ENCODE measurements at regions not wholly inside any gene's neighbourhood (a gene's known extent, or its start where the extent isn't known, plus 50 kb on each side); places are given as distances from the start of the nearest gene placed in this dataset.

DNA sequence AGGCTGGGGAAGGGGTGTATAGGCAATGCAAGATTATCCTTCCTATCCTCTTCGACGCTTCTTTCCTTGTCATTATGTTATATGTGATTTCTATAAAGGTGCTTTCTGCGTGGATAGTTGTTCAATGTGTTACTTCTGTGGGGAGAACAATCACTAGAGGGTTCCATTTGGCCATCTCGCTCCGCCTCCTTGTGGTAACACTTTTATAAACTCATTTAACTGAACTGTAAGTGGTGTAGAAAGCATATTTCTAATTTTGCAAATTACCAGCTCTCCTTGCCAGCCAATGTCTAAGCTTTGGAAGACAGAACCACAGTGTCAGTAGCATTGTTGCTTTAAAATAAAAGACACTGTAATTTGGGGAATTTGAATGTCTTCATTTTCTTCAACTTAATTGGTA is 1093.7 kb upstream of the MIR17HG start:
- no peak for TF ChIP-seq POLR2AphosphoS5 (IDR thresholded peaks at IDR 0.05; ENCODE audit: low read depth)
- no peak for TF ChIP-seq GABPA (IDR thresholded peaks at IDR 0.05; ENCODE audit: low read depth)
- TF ChIP-seq REST (IDR thresholded peaks at IDR 0.05; ENCODE audit: insufficient replicate concordance, low read depth), result no peak
- no peak for TF ChIP-seq SPI1 (IDR thresholded peaks at IDR 0.05; ENCODE audit: borderline replicate concordance, low read depth)
- TF ChIP-seq CTCF (IDR thresholded peaks at IDR 0.05; ENCODE audit: insufficient read depth, low read length), result no peak
- Histone ChIP-seq H3K27ac (replicated peaks) (no peak overlapping the region), H3K27me3 (ENCODE audit: insufficient read depth, poor library complexity, severe bottlenecking) (no peaks in the 10 kb centered on the region), H3K4me3 (replicated peaks; ENCODE audit: insufficient read depth, low read length) (no peak overlapping the region)
- no peak for DNase-seq (ENCODE audit: low read depth in 1 of 2, low spot score in 1 of 2)

DNA sequence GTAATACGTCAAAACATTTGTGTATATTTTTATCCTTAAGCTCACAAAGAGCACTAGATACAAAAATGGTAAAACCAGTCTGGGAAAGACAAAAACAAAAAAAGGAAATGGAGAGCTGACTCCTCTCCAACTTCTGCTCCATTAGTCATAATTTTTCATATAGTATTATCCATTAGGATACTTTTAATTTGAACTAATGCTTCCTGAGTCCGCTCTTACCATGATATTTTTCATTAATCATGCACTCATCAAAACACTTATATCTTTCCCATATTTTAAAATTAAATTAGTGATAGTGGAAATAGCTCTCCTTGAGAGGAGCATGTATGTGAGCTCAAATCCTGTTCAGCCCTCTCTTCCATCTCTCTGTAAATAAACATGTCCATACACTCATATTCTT is 1093.0 kb upstream of the MIR17HG start:
- H3K27ac ChIP-seq (replicated peaks), result no peak overlapping the region
- no peak overlapping the region for H3K4me3 ChIP-seq (replicated peaks; ENCODE audit: insufficient read depth, low read length)
- no peaks in the 10 kb centered on the region for H3K27me3 ChIP-seq (ENCODE audit: insufficient read depth, poor library complexity, severe bottlenecking)
- TF ChIP-seq REST (IDR thresholded peaks at IDR 0.05; ENCODE audit: insufficient replicate concordance, low read depth) (no peak), SPI1 (IDR thresholded peaks at IDR 0.05; ENCODE audit: borderline replicate concordance, low read depth) (no peak)
- no peak for DNase-seq (ENCODE audit: low read depth in 1 of 2, low spot score in 1 of 2)

DNA sequence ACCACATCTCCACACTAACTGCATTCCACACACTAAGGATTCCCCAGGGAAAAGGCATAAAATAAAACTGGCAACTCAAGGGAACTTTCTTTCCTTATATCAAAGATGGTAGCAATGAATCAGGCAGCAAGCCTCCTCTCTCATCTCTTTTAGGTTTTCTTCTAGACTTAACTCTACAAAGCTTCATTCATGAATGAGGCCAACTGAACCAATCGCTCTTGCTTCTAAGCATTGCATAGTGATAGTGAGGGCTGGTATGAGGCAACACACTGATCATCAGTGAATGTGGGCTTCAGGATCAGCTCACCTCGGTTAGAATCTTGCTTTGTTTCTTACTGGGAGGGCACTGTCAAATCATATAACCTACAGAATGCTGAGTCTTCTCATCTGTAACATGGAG is 1090.7 kb upstream of the MIR17HG start:
- Histone ChIP-seq H3K4me3 (replicated peaks; ENCODE audit: insufficient read depth, low read length) (no peak overlapping the region), H3K27me3 (ENCODE audit: insufficient read depth, poor library complexity, severe bottlenecking) (no peaks in the 10 kb centered on the region), H3K27ac (replicated peaks) (no peak overlapping the region)
- TF ChIP-seq POLR2AphosphoS5 (IDR thresholded peaks at IDR 0.05; ENCODE audit: low read depth), result no peak
- TF ChIP-seq REST (IDR thresholded peaks at IDR 0.05; ENCODE audit: insufficient replicate concordance, low read depth), result no peak
- no peak for TF ChIP-seq SPI1 (IDR thresholded peaks at IDR 0.05; ENCODE audit: borderline replicate concordance, low read depth)
- no peak for TF ChIP-seq GABPA (IDR thresholded peaks at IDR 0.05; ENCODE audit: low read depth)
- no peak for DNase-seq (ENCODE audit: low read depth in 1 of 2, low spot score in 1 of 2)

DNA sequence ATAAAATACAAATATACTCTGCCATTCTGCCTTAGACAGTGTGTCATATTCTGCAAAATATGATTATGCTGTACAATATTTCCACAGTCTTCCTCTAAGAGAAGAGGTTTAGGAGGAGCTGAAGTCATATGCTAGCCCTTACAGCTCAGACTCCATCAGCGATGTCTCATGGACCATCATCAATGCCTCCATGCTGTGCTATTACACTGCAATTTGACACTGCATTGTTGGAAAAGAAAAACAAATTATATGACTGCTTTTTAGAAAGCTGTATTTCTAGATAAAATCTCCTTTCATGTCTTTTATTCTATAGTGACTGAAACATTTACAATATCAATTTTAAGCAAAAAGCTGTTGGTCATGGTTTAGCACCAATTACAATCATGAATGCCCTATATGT is 1089.4 kb upstream of the MIR17HG start:
- no peak for DNase-seq (ENCODE audit: low read depth in 1 of 2, low spot score in 1 of 2)
- no peak for TF ChIP-seq GABPA (IDR thresholded peaks at IDR 0.05; ENCODE audit: low read depth)
- TF ChIP-seq SPI1 (IDR thresholded peaks at IDR 0.05; ENCODE audit: borderline replicate concordance, low read depth), result no peak
- no peak for TF ChIP-seq CTCF (IDR thresholded peaks at IDR 0.05; ENCODE audit: insufficient read depth, low read length)
- no peak for TF ChIP-seq POLR2AphosphoS5 (IDR thresholded peaks at IDR 0.05; ENCODE audit: low read depth)
- TF ChIP-seq REST (IDR thresholded peaks at IDR 0.05; ENCODE audit: insufficient replicate concordance, low read depth), result no peak
- H3K27me3 ChIP-seq (ENCODE audit: insufficient read depth, poor library complexity, severe bottlenecking), result no peaks in the 10 kb centered on the region
- H3K4me3 ChIP-seq (replicated peaks; ENCODE audit: insufficient read depth, low read length), result no peak overlapping the region
- H3K27ac ChIP-seq (replicated peaks), result no peak overlapping the region
